H1 (cell line): ENCODE measurements at regions not wholly inside any gene's neighbourhood (a gene's known extent, or its start where the extent isn't known, plus 50 kb on each side); places are given as distances from the start of the nearest gene placed in this dataset.

ENCODE experiments used
- ATF2 ChIP-seq: IDR thresholded peaks from 2 replicates; pipeline ENCODE4 v1.6.1; 2012; ENCODE audit warnings: low read length, inconsistent platforms
- BACH1 ChIP-seq: IDR thresholded peaks from 2 replicates; pipeline ENCODE4 v1.6.1; 2012; ENCODE audit warnings: low read length, improper control_type of control experiment
- CBX5 ChIP-seq: fragments of 300-800, 300-1000 bp; sonication (generic); IDR thresholded peaks from 2 replicates; pipeline ENCODE4 v1.7.1; 2016; ENCODE audit warnings: antibody characterized with exemption, low read length, low read depth
- CTBP2 ChIP-seq: IDR thresholded peaks from 2 replicates; pipeline ENCODE4 v1.7.0; 2011; ENCODE audit warnings: borderline replicate concordance, mild to moderate bottlenecking, moderate library complexity, mixed read lengths, low read length; ENCODE audit not compliant: insufficient read depth, insufficient read length
- CTCF ChIP-seq, 3 experiments: IDR thresholded peaks; 1 replicate in 2 of 3; 2 replicates in 1 of 3; pipeline versions ENCODE4 v1.5.1 to v1.6.1; 2011; ENCODE audit warnings: low read length in 3 of 3, mild to moderate bottlenecking in 3 of 3, inconsistent platforms in 2 of 3, low read depth in 1 of 3, moderate library complexity in 1 of 3; ENCODE audit not compliant: insufficient read depth in 1 of 3; ENCODE audit errors: control extremely low read depth in 1 of 3
- E2F6 ChIP-seq: IDR thresholded peaks from 2 replicates; pipeline ENCODE4 v1.6.1; 2012; ENCODE audit warnings: inconsistent platforms
- EGR1 ChIP-seq: IDR thresholded peaks from 2 replicates; pipeline ENCODE4 v1.6.1; 2011; ENCODE audit warnings: low read depth, low read length, borderline replicate concordance
- EP300 ChIP-seq, 2 experiments: IDR thresholded peaks; 1 replicate in 1 of 2; 2 replicates in 1 of 2; pipeline ENCODE4 v1.6.1; 2011 to 2012; ENCODE audit warnings: low read depth in 2 of 2, low read length in 2 of 2, mild to moderate bottlenecking in 2 of 2, borderline replicate concordance in 1 of 2, inconsistent platforms in 1 of 2, moderate library complexity in 1 of 2
- EZH2 ChIP-seq: fragments of 200-600 bp; sonication (generic); IDR thresholded peaks from 2 replicates; pipeline ENCODE4 v1.7.1; 2012; ENCODE audit warnings: low read depth, mild to moderate bottlenecking, moderate library complexity, low read length, inconsistent platforms; ENCODE audit not compliant: severe bottlenecking
- KDM4A ChIP-seq: IDR thresholded peaks from one replicate; pipeline ENCODE4 v1.7.1; 2012; ENCODE audit warnings: low read depth, mild to moderate bottlenecking, moderate library complexity, low read length, inconsistent platforms; ENCODE audit not compliant: severe bottlenecking
- PHF8 ChIP-seq: fragments of 200-600 bp; sonication (generic); conservative IDR thresholded peaks from 2 replicates; pipeline ENCODE4 v1.7.1; 2012; ENCODE audit warnings: low read depth, mild to moderate bottlenecking, inconsistent platforms, low read length, moderate library complexity
- POLR2A ChIP-seq, 2 experiments: IDR thresholded peaks; 1 replicate in 1 of 2; 2 replicates in 1 of 2; pipeline ENCODE4 v1.6.1; 2011; ENCODE audit warnings: low read depth in 2 of 2, low read length in 2 of 2, mild to moderate bottlenecking in 2 of 2; ENCODE audit errors: control extremely low read depth in 1 of 2
- SP1 ChIP-seq: IDR thresholded peaks from 2 replicates; pipeline ENCODE4 v1.6.1; 2011; ENCODE audit warnings: low read depth, low read length
- SUZ12 ChIP-seq: fragments of 200-600 bp; sonication (generic); IDR thresholded peaks from 2 replicates; pipeline ENCODE4 v1.6.1; 2012; ENCODE audit warnings: mild to moderate bottlenecking, inconsistent platforms, low read length, moderate library complexity, mixed read lengths
- TAF7 ChIP-seq: optimal IDR thresholded peaks from 2 replicates; pipeline ENCODE3; 2011; ENCODE audit warnings: low read depth, mild to moderate bottlenecking, inconsistent platforms, low read length, moderate library complexity, borderline replicate concordance
- TBP ChIP-seq: IDR thresholded peaks from 2 replicates; pipeline ENCODE4 v1.6.1; 2011; ENCODE audit warnings: low read depth, low read length, improper control_type of control experiment
- YY1 ChIP-seq: IDR thresholded peaks from 2 replicates; pipeline ENCODE4 v1.6.1; 2011; ENCODE audit warnings: low read depth, mild to moderate bottlenecking, low read length
- ZNF274 ChIP-seq: IDR thresholded peaks from 2 replicates; pipeline ENCODE4 v1.7.0; 2012; ENCODE audit warnings: low read length, borderline replicate concordance; ENCODE audit errors: extremely low read depth

- TF ChIP-seq PHF8 (no peak), CBX5 (no peak), ATF2 (peak; percentile 90), TBP (no peak), BACH1 (no peak), KDM4A (no peak), POLR2A (IDR thresholded peaks at IDR 0.05; ENCODE audit: control extremely low read depth in 1 of 2, low read depth in 2 of 2, low read length in 2 of 2) (no peak), EZH2 (no peak), E2F6 (peak; percentile 56; the same call in 1 of the 2 replicates), ZNF274 (no peak), EP300 (IDR thresholded peaks at IDR 0.05; ENCODE audit: borderline replicate concordance in 1 of 2, low read depth in 2 of 2, low read length in 2 of 2) (peak in 1 of 2 experiments; percentile 59; a peak in 1 of 3 replicates), SP1 (peak; percentile 63), CTBP2 (no peak), CTCF (IDR thresholded peaks at IDR 0.05; ENCODE audit: control extremely low read depth in 1 of 3, insufficient read depth in 1 of 3, low read depth in 1 of 3, low read length in 3 of 3) (no peak), YY1 (peak; percentile 78), TAF7 (no peak), SUZ12 (no peak), EGR1 (peak; percentile 21; the same call in 1 of the 2 replicates)
These were observed 50.6 kb downstream of the GLI2 start (continued) for GRCh38 chr2:120786038-120786960.
